GM19372 (cell line): ENCODE measurements at regions not wholly inside any gene's neighbourhood (a gene's known extent, or its start where the extent isn't known, plus 50 kb on each side); places are given as distances from the start of the nearest gene placed in this dataset.
"Not testable (repeated sequence)": the region's sequence is repeated elsewhere in the genome, so short reads cannot be mapped to it uniquely, and the experiment has no call there.

Experiments
- ATAC-seq: cut with Tn5 transposase; IDR thresholded peaks from one replicate; pipeline ENCODE4 v1.9.1; 2021; ENCODE audit warnings: mild to moderate bottlenecking, low read depth, moderate library complexity; ENCODE audit not compliant: unreplicated experiment

DNA sequence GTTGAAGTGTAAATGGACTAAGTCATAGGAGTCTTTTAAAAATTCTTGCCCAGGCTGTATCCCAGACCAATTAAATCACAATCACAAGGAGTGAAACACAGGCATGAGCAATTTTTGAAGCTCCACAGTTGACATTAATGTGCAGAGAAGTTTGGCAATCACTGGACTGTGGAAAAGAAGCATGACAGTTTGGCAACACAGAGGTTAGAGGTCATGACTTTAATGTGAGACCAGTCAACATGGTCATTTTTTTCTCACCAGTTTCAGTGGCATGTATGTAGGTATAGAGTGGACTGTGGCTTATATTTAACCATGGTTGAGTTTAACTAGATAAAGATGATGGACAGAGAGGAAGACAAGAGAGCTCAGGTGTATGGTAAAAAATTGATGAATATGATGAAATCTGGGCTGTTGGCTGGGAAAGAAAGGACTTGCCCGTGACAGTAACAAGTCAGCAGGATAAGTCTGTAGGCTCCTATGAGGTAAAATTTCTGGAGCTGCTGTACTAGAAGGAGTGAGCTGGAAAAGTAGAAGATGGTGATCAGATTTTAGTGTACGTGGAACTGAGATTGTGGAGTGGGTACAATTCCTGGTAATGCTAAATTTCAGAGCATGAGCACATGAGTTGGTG lies 432.2 kb upstream of the GHITM start:
- no peak for ATAC-seq

- no peak for ATAC-seq
Measured at GRCh38 chr10:83713423-83713822, 425.9 kb upstream of the GHITM start.

DNA sequence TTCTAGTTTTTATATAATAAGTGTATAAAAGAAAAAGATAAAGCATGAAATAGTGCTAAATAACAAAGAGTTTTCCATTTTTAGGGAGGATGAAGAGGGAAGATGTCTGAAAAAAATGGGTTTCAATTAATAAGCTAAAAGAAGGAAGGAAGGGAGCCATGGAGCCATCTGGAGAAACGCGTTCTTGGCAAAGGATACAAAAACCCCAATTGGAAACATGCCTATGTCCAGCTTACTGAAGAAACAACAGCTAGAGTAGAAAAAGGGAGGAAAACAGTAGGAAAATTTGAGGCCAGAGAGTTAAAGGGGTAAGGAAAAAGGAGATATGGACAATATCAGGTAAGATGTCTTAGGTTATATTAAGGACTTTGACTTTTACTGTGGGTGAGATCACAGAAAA lies 416.2 kb upstream of the GHITM start:
- ATAC-seq: no peak

DNA sequence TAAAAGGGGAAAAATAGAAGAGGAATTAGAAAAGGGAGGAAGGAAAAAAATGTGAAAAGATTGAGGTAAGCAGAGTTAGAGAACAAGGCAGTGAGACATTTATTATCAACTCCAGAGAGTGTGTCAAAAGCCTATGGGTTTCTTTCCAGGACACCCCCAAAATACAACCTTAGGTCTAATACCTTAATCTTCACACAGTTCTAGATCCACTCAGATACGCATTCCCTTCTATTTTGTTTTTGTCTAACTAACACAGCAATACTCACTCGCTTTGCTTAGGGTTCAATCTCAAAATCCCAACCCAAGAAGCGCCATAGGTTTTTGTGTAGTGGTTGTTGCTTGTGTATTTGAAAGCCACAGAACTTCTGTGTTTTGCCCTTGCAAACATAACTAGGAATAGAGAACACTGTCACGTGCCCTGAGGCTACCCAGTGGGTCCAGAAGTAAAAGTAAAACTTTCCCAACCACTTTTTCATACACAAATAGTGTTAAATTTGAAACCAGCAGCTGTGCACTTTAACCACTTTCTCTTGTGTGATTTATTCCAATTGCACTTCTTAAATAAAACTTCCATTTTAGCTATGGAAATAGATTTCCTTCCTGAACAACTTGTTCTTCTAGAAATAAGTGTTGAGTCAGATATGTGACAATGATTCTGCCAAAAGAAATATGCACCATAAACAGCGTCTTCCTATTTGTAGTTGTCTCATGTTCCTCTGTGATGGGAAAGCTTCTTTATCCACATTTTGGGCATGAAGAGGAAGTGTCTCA lies 414.7 kb upstream of the GHITM start:
- no peak for ATAC-seq

DNA sequence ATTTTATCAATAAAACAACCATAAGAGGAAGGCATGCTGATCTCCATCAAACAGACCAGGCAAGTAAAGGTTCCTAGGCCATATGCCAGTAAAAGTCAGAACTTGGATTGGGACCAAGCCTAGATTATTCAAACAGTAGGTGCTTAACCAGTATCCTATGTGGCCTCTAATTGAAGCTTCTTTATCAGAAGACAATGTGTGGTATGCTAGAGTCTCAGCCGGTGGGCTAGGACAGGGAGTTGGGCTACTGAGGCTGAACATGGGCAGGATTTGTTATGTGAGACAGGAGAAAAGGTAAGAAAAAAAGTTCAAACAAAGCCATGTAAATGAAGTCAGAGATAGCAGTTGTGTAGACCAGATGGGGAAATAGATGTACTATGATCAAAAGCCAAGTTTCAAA lies 413.7 kb upstream of the GHITM start:
- no peak for ATAC-seq

- ATAC-seq: no peak
Measured at GRCh38 chr10:83734278-83734677, 405.0 kb upstream of the GHITM start.

GRCh38 chr10:83736008-83736407 lies 403.3 kb upstream of the GHITM start:
- ATAC-seq: no peak

- no peak for ATAC-seq
Measured at GRCh38 chr10:83750604-83751003, 388.7 kb upstream of the GHITM start.

DNA sequence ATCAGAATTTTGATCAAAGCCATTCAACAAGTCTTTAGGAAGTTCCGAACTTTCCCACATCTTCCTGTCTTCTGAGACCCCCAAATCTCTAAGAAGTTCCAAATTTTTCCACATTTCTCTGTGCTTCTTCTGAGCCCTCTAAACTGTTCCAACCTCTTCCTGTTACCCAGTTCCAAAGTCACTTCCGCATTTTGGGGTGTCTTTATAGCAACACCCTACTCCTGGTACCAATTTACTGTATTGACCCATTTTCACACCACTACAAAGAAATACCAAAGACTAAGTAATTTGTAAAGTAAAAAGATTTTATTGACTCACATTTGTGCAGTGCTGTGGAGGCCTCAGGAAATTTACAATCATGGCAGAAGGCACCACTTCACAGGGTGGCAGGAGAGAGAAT lies 385.8 kb upstream of the GHITM start:
- ATAC-seq: no peak

DNA sequence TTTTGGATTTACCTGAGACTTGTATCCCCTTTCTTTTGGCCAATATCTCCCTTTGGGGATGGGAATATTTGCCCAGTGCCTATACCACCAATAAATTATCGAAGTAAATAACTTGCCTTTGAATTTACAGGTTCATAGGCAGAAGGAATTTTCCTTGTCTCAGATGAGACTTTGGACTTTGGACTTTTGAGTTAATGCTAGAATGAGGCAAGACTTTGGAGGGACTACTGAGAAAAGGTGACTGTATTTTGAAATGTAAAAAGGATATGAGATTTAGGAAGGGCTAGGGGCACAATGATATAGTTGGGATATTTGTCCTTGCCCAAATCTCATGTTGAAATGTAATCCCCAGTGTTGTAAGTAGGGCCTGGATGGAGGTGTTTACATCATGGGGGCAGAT lies 384.5 kb upstream of the GHITM start:
- no peak for ATAC-seq

- no peak for ATAC-seq
Measured at GRCh38 chr10:83760142-83760541, 379.2 kb upstream of the GHITM start.

DNA sequence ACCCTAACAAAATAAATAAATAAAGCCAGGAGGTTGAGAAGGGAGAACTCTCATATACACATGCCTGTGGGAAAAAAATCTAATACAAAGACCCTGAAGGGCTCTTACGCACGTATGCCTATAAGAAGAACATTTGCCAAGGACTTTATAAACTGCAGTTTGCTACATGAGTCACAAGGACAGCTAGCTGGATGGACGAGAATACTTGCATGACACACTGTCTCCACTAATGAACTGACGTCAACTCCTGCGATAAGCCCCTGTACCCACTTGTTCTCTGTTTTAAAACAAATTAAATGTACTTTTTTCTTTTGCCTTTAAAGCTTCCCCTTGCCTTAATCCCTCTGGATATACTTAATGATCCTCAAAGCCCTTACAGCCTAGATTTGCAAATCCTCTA lies 374.6 kb upstream of the GHITM start:
- no peak for ATAC-seq

DNA sequence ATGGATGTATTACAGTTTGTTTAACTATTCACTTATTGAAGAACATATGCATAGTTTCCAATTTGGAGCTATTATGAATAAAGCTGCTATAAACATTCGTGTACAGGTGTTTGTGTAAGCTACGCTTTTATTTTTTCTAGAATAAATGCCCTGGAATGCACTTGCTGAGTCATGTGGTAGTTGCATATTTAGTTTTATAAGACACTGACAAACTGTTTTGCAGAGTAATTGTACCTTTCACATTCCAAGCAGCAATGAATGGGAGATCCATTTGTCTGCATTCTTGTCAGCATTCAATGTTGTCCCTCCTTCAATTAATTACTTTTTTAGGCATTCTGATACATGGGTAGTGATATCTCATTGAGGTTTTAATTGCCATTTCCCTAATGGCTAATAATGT lies 373.6 kb upstream of the GHITM start:
- no peak for ATAC-seq

DNA sequence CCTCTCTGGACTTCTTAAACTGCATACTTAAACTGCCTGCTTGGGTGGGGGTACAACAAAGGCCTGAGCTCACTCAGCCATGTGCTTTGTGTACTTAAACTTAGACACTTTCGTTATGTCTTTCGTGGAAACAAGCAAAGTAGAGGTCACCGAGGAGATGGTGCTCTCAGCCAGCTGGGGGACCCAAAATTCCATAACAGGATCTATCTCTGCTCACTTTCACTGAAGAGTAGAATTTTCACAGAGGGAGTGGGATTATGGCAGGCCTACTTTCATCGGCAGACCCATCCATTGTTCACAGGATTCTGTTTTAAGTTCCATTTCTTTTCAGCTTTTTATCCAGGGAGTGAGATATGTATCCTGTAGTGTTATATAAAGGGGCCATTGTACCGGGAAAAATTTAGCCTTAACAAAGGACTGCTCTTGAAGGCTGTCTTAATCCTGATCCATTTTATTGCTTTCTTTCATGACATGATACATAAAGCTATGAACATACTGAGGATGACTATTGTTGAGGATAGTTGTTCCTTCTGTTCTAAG lies 370.0 kb upstream of the GHITM start:
- no peak for ATAC-seq

GRCh38 chr10:83786701-83787100 lies 352.6 kb upstream of the GHITM start:
- not testable (repeated sequence) for ATAC-seq

GRCh38 chr10:83801983-83802382 lies 337.3 kb upstream of the GHITM start:
- no peak for ATAC-seq

DNA sequence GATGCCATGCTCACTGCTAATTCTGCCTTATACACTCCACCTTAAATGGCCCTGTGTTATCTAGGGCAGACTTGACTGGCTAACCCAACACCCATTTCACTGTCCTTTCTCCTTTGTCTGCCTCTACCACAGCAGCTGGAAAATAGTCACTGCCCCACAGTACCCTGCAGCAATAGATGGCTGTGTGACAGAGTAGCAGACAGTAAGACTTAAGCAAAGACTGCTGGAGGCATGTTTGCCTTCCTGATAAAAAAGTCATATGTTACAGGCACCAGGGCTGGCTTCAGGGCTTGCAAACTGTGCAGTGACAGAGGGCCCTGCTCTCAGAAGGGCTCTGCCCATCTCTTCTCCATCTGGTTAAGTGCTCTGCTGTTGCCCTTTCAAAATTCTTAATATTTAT lies 332.6 kb upstream of the GHITM start:
- no peak for ATAC-seq

GRCh38 chr10:83809001-83809400 lies 330.3 kb upstream of the GHITM start:
- ATAC-seq: no peak

DNA sequence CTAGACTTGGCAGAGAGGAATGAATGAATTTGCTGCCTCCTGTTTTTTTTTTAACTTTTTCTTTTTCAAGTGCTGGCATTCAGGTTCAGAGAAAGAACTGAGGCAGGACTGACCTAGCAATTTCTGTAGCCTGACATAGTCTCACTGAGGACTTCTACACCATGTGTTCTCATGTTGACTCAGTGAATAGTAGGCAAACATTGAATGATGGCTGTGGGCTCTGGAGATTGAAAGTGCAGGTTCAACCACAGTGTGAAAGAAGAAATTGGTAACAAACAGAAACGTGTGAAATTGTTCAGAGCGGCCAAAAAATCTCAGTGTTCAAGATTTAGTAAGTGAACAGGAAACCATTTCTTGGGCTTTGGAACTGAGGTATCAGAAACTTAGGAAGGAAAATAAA lies 322.4 kb upstream of the GHITM start:
- no peak for ATAC-seq

DNA sequence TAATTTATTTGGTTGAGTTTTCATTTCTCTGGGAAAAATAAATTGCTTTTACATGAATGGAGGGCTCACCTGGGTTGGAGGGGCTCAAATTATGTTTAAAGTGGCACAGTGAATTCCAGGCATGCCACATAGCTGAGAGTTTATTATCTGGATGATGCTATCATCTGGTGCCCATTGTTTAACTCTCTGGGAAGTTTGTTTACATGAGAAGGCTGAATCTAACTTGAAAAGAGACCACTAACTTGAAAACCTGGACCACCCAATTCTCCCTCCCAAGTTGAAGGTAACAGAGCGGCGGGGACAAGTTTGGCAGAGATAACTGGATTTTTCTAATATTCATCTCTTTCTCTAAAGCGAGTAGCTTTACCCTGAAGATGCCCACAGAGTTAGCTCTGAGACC lies 321.5 kb upstream of the GHITM start:
- ATAC-seq: no peak

DNA sequence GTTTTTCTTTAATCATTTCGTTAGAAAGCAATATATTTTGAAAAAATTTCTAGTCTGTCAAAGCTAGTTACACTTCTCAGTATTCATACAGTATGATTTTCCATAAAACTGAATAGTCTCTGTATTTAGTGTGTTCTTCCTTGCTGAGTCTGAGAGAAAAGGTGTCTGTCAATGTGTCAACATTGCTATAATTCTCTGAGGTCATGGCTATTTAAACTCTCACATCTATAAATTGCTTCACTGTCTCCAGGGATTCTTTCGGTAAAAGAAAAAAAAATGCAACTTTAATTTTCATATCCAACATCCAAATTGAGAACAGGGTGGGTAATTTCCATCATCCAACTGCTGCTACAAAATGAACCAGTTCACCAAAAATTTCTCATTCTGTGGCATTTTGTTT lies 319.7 kb upstream of the GHITM start:
- no peak for ATAC-seq

GRCh38 chr10:83820033-83820432 lies 319.3 kb upstream of the GHITM start:
- no peak for ATAC-seq
